ENCODE measurements at regions not wholly inside any gene's neighbourhood (a gene's known extent, or its start where the extent isn't known, plus 50 kb on each side); places are given as distances from the start of the nearest gene placed in this dataset.

GRCh38 chr5:117189784-117190183 is 615.2 kb upstream of the SEMA6A start:
- Histone ChIP-seq H3K27me3 (ENCODE audit: control insufficient read depth, low read length) (no peaks in the 10 kb centered on the region), H3K36me3 (ENCODE audit: control insufficient read depth, low read length) (no peaks in the 10 kb centered on the region), H3K79me2 (ENCODE audit: control insufficient read depth, low read length) (no peaks in the 10 kb centered on the region), H3K4me2 (ENCODE audit: low read length) (no peak overlapping the region), H3K4me1 (ENCODE audit: control insufficient read depth, low read length) (no peaks in the 10 kb centered on the region), H3F3A (ENCODE audit: control insufficient read depth, insufficient read depth) (no peaks in the 10 kb centered on the region), H3K9me2 (replicated peaks; ENCODE audit: control insufficient read depth, low read length) (no peaks in the 10 kb centered on the region), H3K27ac (ENCODE audit: low read depth, low read length) (no peak overlapping the region), H4K20me1 (ENCODE audit: control insufficient read depth, insufficient read depth, low read depth, low read length) (no peaks in the 10 kb centered on the region), H3K9me3 (ENCODE audit: control insufficient read depth, insufficient read depth, low read length) (no peaks in the 10 kb centered on the region; the same call in 1 of the 2 replicates), H3K4me3 (ENCODE audit: low read length) (no peak overlapping the region)
- TF ChIP-seq, protein P1, sequence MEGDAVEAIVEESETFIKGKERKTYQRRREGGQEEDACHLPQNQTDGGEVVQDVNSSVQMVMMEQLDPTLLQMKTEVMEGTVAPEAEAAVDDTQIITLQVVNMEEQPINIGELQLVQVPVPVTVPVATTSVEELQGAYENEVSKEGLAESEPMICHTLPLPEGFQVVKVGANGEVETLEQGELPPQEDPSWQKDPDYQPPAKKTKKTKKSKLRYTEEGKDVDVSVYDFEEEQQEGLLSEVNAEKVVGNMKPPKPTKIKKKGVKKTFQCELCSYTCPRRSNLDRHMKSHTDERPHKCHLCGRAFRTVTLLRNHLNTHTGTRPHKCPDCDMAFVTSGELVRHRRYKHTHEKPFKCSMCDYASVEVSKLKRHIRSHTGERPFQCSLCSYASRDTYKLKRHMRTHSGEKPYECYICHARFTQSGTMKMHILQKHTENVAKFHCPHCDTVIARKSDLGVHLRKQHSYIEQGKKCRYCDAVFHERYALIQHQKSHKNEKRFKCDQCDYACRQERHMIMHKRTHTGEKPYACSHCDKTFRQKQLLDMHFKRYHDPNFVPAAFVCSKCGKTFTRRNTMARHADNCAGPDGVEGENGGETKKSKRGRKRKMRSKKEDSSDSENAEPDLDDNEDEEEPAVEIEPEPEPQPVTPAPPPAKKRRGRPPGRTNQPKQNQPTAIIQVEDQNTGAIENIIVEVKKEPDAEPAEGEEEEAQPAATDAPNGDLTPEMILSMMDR (IDR thresholded peaks at IDR 0.05; ENCODE audit: low read depth, low read length, poor library complexity, severe bottlenecking), result no peak
- no peak for TF ChIP-seq EZH2phosphoT487 (IDR thresholded peaks at IDR 0.05; ENCODE audit: borderline replicate concordance, low read length)

DNA sequence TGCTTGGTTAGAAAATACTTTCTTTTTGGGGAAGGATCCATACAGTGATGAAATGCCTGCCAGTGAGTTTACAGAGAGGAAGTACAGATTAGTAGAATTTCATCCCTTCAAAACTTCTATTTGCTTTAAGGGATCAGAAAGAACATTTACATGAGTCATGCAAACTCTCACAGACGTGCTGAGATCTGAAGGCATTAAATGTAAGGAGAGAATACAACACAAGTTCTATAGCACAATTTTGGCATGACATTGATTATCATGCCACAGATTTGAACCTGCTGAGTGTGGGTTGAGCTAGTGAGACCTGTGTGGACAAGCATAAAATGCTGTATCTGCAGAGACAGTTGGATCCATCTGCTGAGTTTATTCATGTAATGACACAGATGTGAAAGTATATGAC is 613.6 kb upstream of the SEMA6A start:
- no peak overlapping the region for H3K4me3 ChIP-seq (ENCODE audit: low read length)
- no peak overlapping the region for H3K4me2 ChIP-seq (ENCODE audit: low read length)
- H3K4me1 ChIP-seq (ENCODE audit: control insufficient read depth, low read length), result no peaks in the 10 kb centered on the region
- H3K9me2 ChIP-seq (replicated peaks; ENCODE audit: control insufficient read depth, low read length), result no peaks in the 10 kb centered on the region
- H4K20me1 ChIP-seq (ENCODE audit: control insufficient read depth, insufficient read depth, low read depth, low read length), result no peaks in the 10 kb centered on the region
- H3K27ac ChIP-seq (ENCODE audit: low read depth, low read length), result no peak overlapping the region
- no peaks in the 10 kb centered on the region for H3K27me3 ChIP-seq (ENCODE audit: control insufficient read depth, low read length)
- H3K36me3 ChIP-seq (ENCODE audit: control insufficient read depth, low read length), result no peaks in the 10 kb centered on the region
- TF ChIP-seq, protein P1 (IDR thresholded peaks at IDR 0.05; ENCODE audit: low read depth, low read length, poor library complexity, severe bottlenecking), result no peak
- no peak for TF ChIP-seq EZH2phosphoT487 (IDR thresholded peaks at IDR 0.05; ENCODE audit: borderline replicate concordance, low read length)
- no peaks in the 10 kb centered on the region for H3K79me2 ChIP-seq (ENCODE audit: control insufficient read depth, low read length)
- no peaks in the 10 kb centered on the region for H3F3A ChIP-seq (ENCODE audit: control insufficient read depth, insufficient read depth)
- no peaks in the 10 kb centered on the region; the same call in 1 of the 2 replicates for H3K9me3 ChIP-seq (ENCODE audit: control insufficient read depth, insufficient read depth, low read length)

DNA sequence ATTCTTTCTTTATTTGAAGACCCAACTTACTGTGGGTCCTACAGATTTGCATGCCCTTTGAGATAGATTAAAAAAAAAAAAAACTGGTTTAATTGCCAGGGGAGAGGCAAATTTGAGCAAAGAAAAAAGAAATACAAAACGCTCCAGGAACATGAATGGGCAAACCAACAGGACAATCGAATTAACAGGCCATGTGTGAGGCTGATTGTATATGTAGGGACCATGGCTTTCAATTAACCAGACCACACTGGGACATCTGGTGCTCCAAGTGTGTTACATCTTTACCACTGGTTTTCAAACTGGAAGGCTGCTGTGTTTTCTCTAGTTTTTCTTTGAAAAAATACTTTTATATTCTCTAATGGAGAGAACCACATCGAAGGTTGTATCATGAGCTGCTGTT is 612.1 kb upstream of the SEMA6A start:
- no peaks in the 10 kb centered on the region for H3K36me3 ChIP-seq (ENCODE audit: control insufficient read depth, low read length)
- H3F3A ChIP-seq (ENCODE audit: control insufficient read depth, insufficient read depth), result no peaks in the 10 kb centered on the region
- H3K9me2 ChIP-seq (replicated peaks; ENCODE audit: control insufficient read depth, low read length), result no peaks in the 10 kb centered on the region
- no peaks in the 10 kb centered on the region; the same call in 1 of the 2 replicates for H3K9me3 ChIP-seq (ENCODE audit: control insufficient read depth, insufficient read depth, low read length)
- no peaks in the 10 kb centered on the region for H3K79me2 ChIP-seq (ENCODE audit: control insufficient read depth, low read length)
- H3K4me2 ChIP-seq (ENCODE audit: low read length), result no peak overlapping the region
- H3K4me3 ChIP-seq (ENCODE audit: low read length), result no peak overlapping the region
- TF ChIP-seq EZH2phosphoT487 (IDR thresholded peaks at IDR 0.05; ENCODE audit: borderline replicate concordance, low read length), result no peak
- TF ChIP-seq, protein P1 (IDR thresholded peaks at IDR 0.05; ENCODE audit: low read depth, low read length, poor library complexity, severe bottlenecking), result no peak
- H4K20me1 ChIP-seq (ENCODE audit: control insufficient read depth, insufficient read depth, low read depth, low read length), result no peaks in the 10 kb centered on the region
- H3K4me1 ChIP-seq (ENCODE audit: control insufficient read depth, low read length), result no peaks in the 10 kb centered on the region
- H3K27ac ChIP-seq (ENCODE audit: low read depth, low read length), result no peak overlapping the region
- H3K27me3 ChIP-seq (ENCODE audit: control insufficient read depth, low read length), result no peaks in the 10 kb centered on the region
